ENCODE measurements at regions not wholly inside any gene's neighbourhood (a gene's known extent, or its start where the extent isn't known, plus 50 kb on each side); places are given as distances from the start of the nearest gene placed in this dataset.

GRCh38 chr21:27155130-27155500 lies 188.2 kb upstream of the ADAMTS5 start:
- H3K4me3 ChIP-seq: no peak overlapping the region
- ATAC-seq: no peak

GRCh38 chr21:27154451-27155129 lies 187.7 kb upstream of the ADAMTS5 start:
- H3K27me3 ChIP-seq (ENCODE audit: insufficient read depth in 3 of 3, low read length in 2 of 3): no peaks in the 10 kb centered on the region
- H3K27ac ChIP-seq: no peak overlapping the region
- H3K4me3 ChIP-seq: no peak overlapping the region
- ATAC-seq (peak in 1 of 4 donors; percentile 52), DNase-seq (no peak)
- WGBS, 3 donors: 34 to 65% (median 41%) methylated on average over 4 of the region's 4 CpGs
- no peak for TF ChIP-seq CTCF (IDR thresholded peaks at IDR 0.05)
- H3K4me1 ChIP-seq: no peaks in the 10 kb centered on the region
- H3K36me3 ChIP-seq (ENCODE audit: insufficient read depth in 1 of 2, low read depth in 1 of 2): no peaks in the 10 kb centered on the region
- intact Hi-C loops (cut with DNase I): no loop called here
- no peaks in the 10 kb centered on the region for H3K9me3 ChIP-seq

More at GRCh38 chr21:27155130-27155500, 188.2 kb upstream of the ADAMTS5 start:
- TF ChIP-seq CTCF (IDR thresholded peaks at IDR 0.05): no peak
- no peaks in the 10 kb centered on the region for H3K9me3 ChIP-seq
- intact Hi-C loops (cut with DNase I): no loop called here
- H3K27ac ChIP-seq: no peak overlapping the region
- WGBS, 3 donors: 91 to 100% (median 93%) methylated on average over 1 of the region's 1 CpG
- no peaks in the 10 kb centered on the region for H3K27me3 ChIP-seq (ENCODE audit: insufficient read depth in 3 of 3, low read length in 2 of 3)
- H3K4me1 ChIP-seq: no peaks in the 10 kb centered on the region
- H3K36me3 ChIP-seq (ENCODE audit: insufficient read depth in 1 of 2, low read depth in 1 of 2): no peaks in the 10 kb centered on the region
- no peak for DNase-seq

GRCh38 chr21:27152996-27153395 lies 186.1 kb upstream of the ADAMTS5 start:
- intact Hi-C loops (cut with DNase I): no loop called here
- no peaks in the 10 kb centered on the region for H3K9me3 ChIP-seq
- no peaks in the 10 kb centered on the region for H3K4me1 ChIP-seq
- H3K27me3 ChIP-seq (ENCODE audit: insufficient read depth in 3 of 3, low read length in 2 of 3): no peaks in the 10 kb centered on the region
- no peak for DNase-seq
- no peak for ATAC-seq
- no peak overlapping the region for H3K4me3 ChIP-seq
- H3K27ac ChIP-seq: no peak overlapping the region
- no peaks in the 10 kb centered on the region for H3K36me3 ChIP-seq (ENCODE audit: insufficient read depth in 1 of 2, low read depth in 1 of 2)
- TF ChIP-seq CTCF (IDR thresholded peaks at IDR 0.05): no peak

- H3K27ac ChIP-seq: no peak overlapping the region
- WGBS, 3 donors: 21 to 33% (median 25%) methylated on average over 2 of the region's 2 CpGs
Measured at GRCh38 chr21:27149034-27149433, 182.1 kb upstream of the ADAMTS5 start.

More at GRCh38 chr21:27149034-27149433, 182.1 kb upstream of the ADAMTS5 start:
- ATAC-seq (no peak), DNase-seq (no peak)
- Histone ChIP-seq H3K27me3 (ENCODE audit: insufficient read depth in 3 of 3, low read length in 2 of 3) (no peaks in the 10 kb centered on the region), H3K4me3 (no peak overlapping the region), H3K9me3 (no peaks in the 10 kb centered on the region), H3K36me3 (ENCODE audit: insufficient read depth in 1 of 2, low read depth in 1 of 2) (no peaks in the 10 kb centered on the region), H3K4me1 (no peaks in the 10 kb centered on the region)
- intact Hi-C loops (cut with DNase I): no loop called here
- no peak for TF ChIP-seq CTCF (IDR thresholded peaks at IDR 0.05)

All from psoas muscle (tissue), 7 donors.